IMR-90 (cell line): ENCODE measurements at regions not wholly inside any gene's neighbourhood (a gene's known extent, or its start where the extent isn't known, plus 50 kb on each side); places are given as distances from the start of the nearest gene placed in this dataset.

ENCODE experiments used
- CEBPB ChIP-seq: IDR thresholded peaks from 2 replicates; pipeline ENCODE4 v1.6.1; 2012; ENCODE audit warnings: low read depth, low read length, improper control_type of control experiment
- CHD1 ChIP-seq: IDR thresholded peaks from 2 replicates; pipeline ENCODE4 v1.6.1; 2012; ENCODE audit warnings: low read depth, low read length, improper control_type of control experiment
- ELK1 ChIP-seq: fragments of 150-350 bp; IDR thresholded peaks from 2 replicates; pipeline ENCODE4 v1.6.1; 2016; ENCODE audit warnings: low read depth, mild to moderate bottlenecking, low read length, moderate library complexity, borderline replicate concordance
- FOS ChIP-seq: fragments of 150-350 bp; IDR thresholded peaks from 2 replicates; pipeline ENCODE4 v1.6.1; 2016; ENCODE audit warnings: low read depth, low read length
- MAFK ChIP-seq: IDR thresholded peaks from 2 replicates; pipeline ENCODE4 v1.6.1; 2012; ENCODE audit warnings: low read depth, low read length, improper control_type of control experiment
- MAZ ChIP-seq: IDR thresholded peaks from 2 replicates; pipeline ENCODE4 v1.6.1; 2012; ENCODE audit warnings: low read depth, mild to moderate bottlenecking, low read length, improper control_type of control experiment, moderate library complexity, borderline replicate concordance
- NFE2L2 ChIP-seq: fragments of 150-350 bp; IDR thresholded peaks from 2 replicates; pipeline ENCODE4 v1.6.1; 2016; ENCODE audit warnings: low read depth, mild to moderate bottlenecking, low read length
- POLR2A ChIP-seq: IDR thresholded peaks from 2 replicates; pipeline ENCODE4 v1.6.1; 2012; ENCODE audit warnings: mild to moderate bottlenecking, low read depth, low read length
- RAD21 ChIP-seq: IDR thresholded peaks from 2 replicates; pipeline ENCODE4 v1.6.1; 2012; ENCODE audit warnings: low read length, improper control_type of control experiment
- SMC3 ChIP-seq: fragments of 150-350 bp; IDR thresholded peaks from 2 replicates; pipeline ENCODE4 v1.6.1; 2016; ENCODE audit warnings: low read depth, mild to moderate bottlenecking, antibody characterized with exemption, low read length, moderate library complexity
- TF ChIP-seq, protein P1 (sequence below): conservative IDR thresholded peaks from 2 replicates; pipeline ENCODE4 v1.5.1; 2012; ENCODE audit warnings: mild to moderate bottlenecking, low read depth, low read length, improper control_type of control experiment
- TF ChIP-seq, protein P2 (sequence below): fragments of 150-350 bp; IDR thresholded peaks from 2 replicates; pipeline ENCODE4 v1.6.1; 2017; ENCODE audit warnings: mild to moderate bottlenecking, antibody characterized with exemption, low read length, low read depth

- TF ChIP-seq, protein P1, sequence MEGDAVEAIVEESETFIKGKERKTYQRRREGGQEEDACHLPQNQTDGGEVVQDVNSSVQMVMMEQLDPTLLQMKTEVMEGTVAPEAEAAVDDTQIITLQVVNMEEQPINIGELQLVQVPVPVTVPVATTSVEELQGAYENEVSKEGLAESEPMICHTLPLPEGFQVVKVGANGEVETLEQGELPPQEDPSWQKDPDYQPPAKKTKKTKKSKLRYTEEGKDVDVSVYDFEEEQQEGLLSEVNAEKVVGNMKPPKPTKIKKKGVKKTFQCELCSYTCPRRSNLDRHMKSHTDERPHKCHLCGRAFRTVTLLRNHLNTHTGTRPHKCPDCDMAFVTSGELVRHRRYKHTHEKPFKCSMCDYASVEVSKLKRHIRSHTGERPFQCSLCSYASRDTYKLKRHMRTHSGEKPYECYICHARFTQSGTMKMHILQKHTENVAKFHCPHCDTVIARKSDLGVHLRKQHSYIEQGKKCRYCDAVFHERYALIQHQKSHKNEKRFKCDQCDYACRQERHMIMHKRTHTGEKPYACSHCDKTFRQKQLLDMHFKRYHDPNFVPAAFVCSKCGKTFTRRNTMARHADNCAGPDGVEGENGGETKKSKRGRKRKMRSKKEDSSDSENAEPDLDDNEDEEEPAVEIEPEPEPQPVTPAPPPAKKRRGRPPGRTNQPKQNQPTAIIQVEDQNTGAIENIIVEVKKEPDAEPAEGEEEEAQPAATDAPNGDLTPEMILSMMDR, result no peak
- no peak for TF ChIP-seq CHD1
- TF ChIP-seq, protein P2, sequence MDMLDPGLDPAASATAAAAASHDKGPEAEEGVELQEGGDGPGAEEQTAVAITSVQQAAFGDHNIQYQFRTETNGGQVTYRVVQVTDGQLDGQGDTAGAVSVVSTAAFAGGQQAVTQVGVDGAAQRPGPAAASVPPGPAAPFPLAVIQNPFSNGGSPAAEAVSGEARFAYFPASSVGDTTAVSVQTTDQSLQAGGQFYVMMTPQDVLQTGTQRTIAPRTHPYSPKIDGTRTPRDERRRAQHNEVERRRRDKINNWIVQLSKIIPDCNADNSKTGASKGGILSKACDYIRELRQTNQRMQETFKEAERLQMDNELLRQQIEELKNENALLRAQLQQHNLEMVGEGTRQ, result no peak
- TF ChIP-seq CEBPB, result no peak
- no peak for TF ChIP-seq RAD21
- TF ChIP-seq NFE2L2, result no peak
- no peak for TF ChIP-seq POLR2A
- TF ChIP-seq SMC3, result no peak
- TF ChIP-seq ELK1, result no peak
- no peak for TF ChIP-seq MAFK
- no peak for TF ChIP-seq MAZ
- TF ChIP-seq FOS, result no peak
Measured at GRCh38 chr1:81224222-81224621, 576.5 kb upstream of the ADGRL2 start.
